ENCODE measurements at regions not wholly inside any gene's neighbourhood (a gene's known extent, or its start where the extent isn't known, plus 50 kb on each side); places are given as distances from the start of the nearest gene placed in this dataset.

GRCh38 chr11:22467741-22468140, 129.6 kb downstream of the SLC17A6 start:
- TF ChIP-seq CTCF (IDR thresholded peaks at IDR 0.05 in 4 of 5, conservative IDR thresholded peaks at IDR 0.05 in 1 of 5) (no peak), POLR2A (IDR thresholded peaks at IDR 0.05) (no peak)

All from gastrocnemius medialis (tissue), 4 donors.